HG02840 (cell line): ENCODE measurements at regions not wholly inside any gene's neighbourhood (a gene's known extent, or its start where the extent isn't known, plus 50 kb on each side); places are given as distances from the start of the nearest gene placed in this dataset.
"Not testable (repeated sequence)": the region's sequence is repeated elsewhere in the genome, so short reads cannot be mapped to it uniquely, and the experiment has no call there.

Experiments
- ATAC-seq: cut with Tn5 transposase; IDR thresholded peaks from one replicate; pipeline ENCODE4 v1.9.1; 2021; ENCODE audit warnings: mild to moderate bottlenecking, moderate library complexity, moderate number of reproducible peaks; ENCODE audit not compliant: unreplicated experiment, low FRiP score

- no peak for ATAC-seq
Observed at GRCh38 chr3:26246901-26247300, 375.7 kb upstream of the LRRC3B start.

- no peak for ATAC-seq
Observed at GRCh38 chr3:26247712-26248111, 374.9 kb upstream of the LRRC3B start.

- no peak for ATAC-seq
Observed at GRCh38 chr3:26252001-26252400, 370.6 kb upstream of the LRRC3B start.

GRCh38 chr3:26256224-26256623 lies 366.3 kb upstream of the LRRC3B start:
- no peak for ATAC-seq

GRCh38 chr3:26259176-26259575 lies 363.4 kb upstream of the LRRC3B start:
- no peak for ATAC-seq

GRCh38 chr3:26260139-26260538 lies 362.4 kb upstream of the LRRC3B start:
- no peak for ATAC-seq

- no peak for ATAC-seq
Observed at GRCh38 chr3:26264708-26265107, 357.9 kb upstream of the LRRC3B start.

GRCh38 chr3:26271848-26272247 lies 350.7 kb upstream of the LRRC3B start:
- ATAC-seq, result no peak

- ATAC-seq, result no peak
Observed at GRCh38 chr3:26273196-26273595, 349.4 kb upstream of the LRRC3B start.

GRCh38 chr3:26279091-26279490 lies 343.5 kb upstream of the LRRC3B start:
- no peak for ATAC-seq

- no peak for ATAC-seq
Observed at GRCh38 chr3:26280517-26280916, 342.1 kb upstream of the LRRC3B start.

GRCh38 chr3:26281284-26281985 lies 341.1 kb upstream of the LRRC3B start:
- ATAC-seq, result no peak

- not testable (repeated sequence) for ATAC-seq
Observed at GRCh38 chr3:26284503-26284902, 338.1 kb upstream of the LRRC3B start.

- no peak for ATAC-seq
Observed at GRCh38 chr3:26291840-26292239, 330.7 kb upstream of the LRRC3B start.

- ATAC-seq, result no peak
Observed at GRCh38 chr3:26292780-26293179, 329.8 kb upstream of the LRRC3B start.

GRCh38 chr3:26293329-26293844 lies 329.2 kb upstream of the LRRC3B start:
- no peak for ATAC-seq

GRCh38 chr3:26307192-26307591 lies 315.4 kb upstream of the LRRC3B start:
- no peak for ATAC-seq

GRCh38 chr3:26307787-26308186 lies 314.8 kb upstream of the LRRC3B start:
- no peak for ATAC-seq

- no peak for ATAC-seq
Observed at GRCh38 chr3:26308454-26308853, 314.1 kb upstream of the LRRC3B start.

GRCh38 chr3:26309536-26309935 lies 313.0 kb upstream of the LRRC3B start:
- not testable (repeated sequence) for ATAC-seq

- no peak for ATAC-seq
Observed at GRCh38 chr3:26312816-26313215, 309.8 kb upstream of the LRRC3B start.

GRCh38 chr3:26316472-26316871 lies 306.1 kb upstream of the LRRC3B start:
- no peak for ATAC-seq
